Endothelial cell of umbilical vein (primary cell): ENCODE measurements at regions not wholly inside any gene's neighbourhood (a gene's known extent, or its start where the extent isn't known, plus 50 kb on each side); places are given as distances from the start of the nearest gene placed in this dataset.

Source experiments
- BruUV-seq: library from RNA; stranded (reverse); fragments of 400-500 nt; replicated peaks from 2 replicates; lab custom pipeline; 2021; lab: Mats Ljungman, UMichigan
- CTCF ChIA-PET: fragments of 300-600, 350-600 bp; sonication (Branson Sonifier 250); formaldehyde crosslinking; loops from one replicate; lab custom pipeline; 2021; ENCODE audit warnings: antibody characterized with exemption, inconsistent platforms; lab: Charles Lee
- POLR2A ChIA-PET: fragments of 300-600, 350-600 bp; sonication (Branson Sonifier 250); formaldehyde crosslinking; loops from one replicate; lab custom pipeline; 2021; ENCODE audit warnings: antibody characterized with exemption, inconsistent platforms; lab: Charles Lee
- DNase-seq: peaks from one replicate; pipeline ENCODE4 v3.0.0-alpha.2; 2011; ENCODE audit warnings: low read depth, low spot score
- FAIRE-seq: peaks from 2 replicates; lab custom pipeline; 2011; peaks lifted over from hg19 to GRCh38; lab: Jason Lieb, UNC
- H2AFZ ChIP-seq: 2 replicates; pipeline ENCODE4 v1.6.0; 2012; ENCODE audit warnings: low read depth, low read length, control low read depth, inconsistent platforms
- H3K27ac ChIP-seq: 2 replicates; pipeline ENCODE4 v1.5.1; 2011; ENCODE audit warnings: low read depth, mild to moderate bottlenecking, control low read depth, low read length, moderate library complexity; ENCODE audit not compliant: insufficient read depth
- H3K27me3 ChIP-seq, 2 experiments: 2 replicates each; pipeline versions ENCODE4 v1.6.0 to v1.6.1; 2011; ENCODE audit warnings: low read length in 2 of 2, mixed read lengths in 1 of 2; ENCODE audit not compliant: control insufficient read depth in 2 of 2, insufficient read depth in 2 of 2
- H3K36me3 ChIP-seq, 2 experiments: 2 replicates in 1 of 2; 3 replicates in 1 of 2; pipeline ENCODE4 v1.5.1; 2011; ENCODE audit warnings: low read length in 2 of 2, mild to moderate bottlenecking in 1 of 2, moderate library complexity in 1 of 2; ENCODE audit not compliant: control insufficient read depth in 2 of 2, insufficient read depth in 2 of 2; ENCODE audit errors: extremely low read depth in 1 of 2
- H3K4me1 ChIP-seq: 3 replicates; pipeline ENCODE4 v1.5.1; 2011; ENCODE audit warnings: mild to moderate bottlenecking, low read length; ENCODE audit not compliant: control insufficient read depth, insufficient read depth; ENCODE audit errors: extremely low read depth
- H3K4me2 ChIP-seq: 2 replicates; pipeline ENCODE4 v1.6.1; 2011; ENCODE audit warnings: low read length, control low read depth, mixed read lengths; ENCODE audit not compliant: insufficient read depth
- H3K4me3 ChIP-seq, 3 experiments: fragments of 200-600 bp in 1 of 3; sonication (generic), shearing (Covaris generic) in 1 of 3; replicated peaks in 1 of 3; 2 replicates each; pipeline ENCODE4 v1.5.1; 2011 to 2016; ENCODE audit warnings: control low read depth in 3 of 3, low read length in 3 of 3, mild to moderate bottlenecking in 2 of 3, inconsistent platforms in 1 of 3, low read depth in 1 of 3, moderate library complexity in 1 of 3; ENCODE audit not compliant: insufficient read depth in 1 of 3
- H3K79me2 ChIP-seq: 2 replicates; pipeline ENCODE4 v1.6.0; 2012; ENCODE audit warnings: low read length, inconsistent platforms; ENCODE audit not compliant: control insufficient read depth, insufficient read depth
- H3K9ac ChIP-seq: replicated peaks from 2 replicates; pipeline ENCODE3; 2011; ENCODE audit warnings: low read length, control low read depth; ENCODE audit not compliant: insufficient read depth; ENCODE audit errors: extremely low read depth
- H3K9me1 ChIP-seq: replicated peaks from 3 replicates; pipeline ENCODE4 v1.6.0; 2011; ENCODE audit warnings: mild to moderate bottlenecking, low read length; ENCODE audit not compliant: control insufficient read depth, insufficient read depth; ENCODE audit errors: extremely low read depth
- H3K9me3 ChIP-seq: replicated peaks from 2 replicates; pipeline ENCODE4 v1.5.1; 2012; ENCODE audit warnings: low read length, inconsistent platforms; ENCODE audit not compliant: control insufficient read depth, insufficient read depth
- H4K20me1 ChIP-seq: replicated peaks from 2 replicates; pipeline ENCODE3; 2011; ENCODE audit warnings: mild to moderate bottlenecking, low read length; ENCODE audit not compliant: control insufficient read depth, insufficient read depth; ENCODE audit errors: extremely low read depth
- EZH2 ChIP-seq: IDR thresholded peaks from 2 replicates; pipeline ENCODE4 v1.6.1; 2012; ENCODE audit warnings: borderline replicate concordance, low read depth, mild to moderate bottlenecking, moderate library complexity, low read length, inconsistent platforms; ENCODE audit not compliant: severe bottlenecking
- FOS ChIP-seq: IDR thresholded peaks from 2 replicates; pipeline ENCODE4 v1.6.1; 2011; ENCODE audit warnings: mild to moderate bottlenecking, low read length, moderate library complexity, borderline replicate concordance; ENCODE audit not compliant: insufficient read depth
- GATA2 ChIP-seq: IDR thresholded peaks from 2 replicates; pipeline ENCODE4 v1.7.0; 2011; ENCODE audit warnings: low read depth, mild to moderate bottlenecking, moderate library complexity, mixed read lengths, low read length; ENCODE audit not compliant: insufficient read length, insufficient read depth
- JUN ChIP-seq: IDR thresholded peaks from 2 replicates; pipeline ENCODE4 v1.6.1; 2011; ENCODE audit warnings: borderline replicate concordance, low read depth; ENCODE audit not compliant: insufficient read length, insufficient read depth
- MAX ChIP-seq: IDR thresholded peaks from 2 replicates; pipeline ENCODE4 v1.6.1; 2011; ENCODE audit not compliant: insufficient read depth, insufficient read length
- MYC ChIP-seq: IDR thresholded peaks from one replicate; pipeline ENCODE4 v1.6.1; 2011; ENCODE audit warnings: mild to moderate bottlenecking, low read depth, low read length
- POLR2A ChIP-seq: IDR thresholded peaks from 2 replicates; pipeline ENCODE4 v1.6.1; 2012; ENCODE audit warnings: low read depth, mild to moderate bottlenecking, control low read depth, low read length
- POLR2AphosphoS5 ChIP-seq: IDR thresholded peaks from 2 replicates; pipeline ENCODE4 v1.6.1; 2012; ENCODE audit warnings: low read depth, mild to moderate bottlenecking, control low read depth, low read length, moderate library complexity; ENCODE audit not compliant: insufficient read depth
- dilution Hi-C: fragments of 300-500 bp; cut with MboI; formaldehyde crosslinking; loops from one replicate; pipeline ENCODE4 v1.15.0; 2019; ENCODE audit warnings: low sequenced_read_pairs; ENCODE audit not compliant: extremely low pct_ligation_motif_present
- intact Hi-C: fragments of 100-400 bp; cut with micrococcal nuclease; formaldehyde crosslinking; loops from one replicate; pipeline ENCODE4 v1.10.0; 2022
- TF ChIP-seq, protein P1 (sequence below), 2 donors: IDR thresholded peaks; 1 replicate in 1 of 2; 2 replicates in 1 of 2; pipeline ENCODE4 v1.5.1; 2011; ENCODE audit warnings: low read length in 2 of 2, mild to moderate bottlenecking in 2 of 2, moderate library complexity in 2 of 2, control low read depth in 1 of 2, inconsistent platforms in 1 of 2, low read depth in 1 of 2; ENCODE audit not compliant: insufficient read depth in 1 of 2; ENCODE audit errors: extremely low read depth in 1 of 2

DNA sequence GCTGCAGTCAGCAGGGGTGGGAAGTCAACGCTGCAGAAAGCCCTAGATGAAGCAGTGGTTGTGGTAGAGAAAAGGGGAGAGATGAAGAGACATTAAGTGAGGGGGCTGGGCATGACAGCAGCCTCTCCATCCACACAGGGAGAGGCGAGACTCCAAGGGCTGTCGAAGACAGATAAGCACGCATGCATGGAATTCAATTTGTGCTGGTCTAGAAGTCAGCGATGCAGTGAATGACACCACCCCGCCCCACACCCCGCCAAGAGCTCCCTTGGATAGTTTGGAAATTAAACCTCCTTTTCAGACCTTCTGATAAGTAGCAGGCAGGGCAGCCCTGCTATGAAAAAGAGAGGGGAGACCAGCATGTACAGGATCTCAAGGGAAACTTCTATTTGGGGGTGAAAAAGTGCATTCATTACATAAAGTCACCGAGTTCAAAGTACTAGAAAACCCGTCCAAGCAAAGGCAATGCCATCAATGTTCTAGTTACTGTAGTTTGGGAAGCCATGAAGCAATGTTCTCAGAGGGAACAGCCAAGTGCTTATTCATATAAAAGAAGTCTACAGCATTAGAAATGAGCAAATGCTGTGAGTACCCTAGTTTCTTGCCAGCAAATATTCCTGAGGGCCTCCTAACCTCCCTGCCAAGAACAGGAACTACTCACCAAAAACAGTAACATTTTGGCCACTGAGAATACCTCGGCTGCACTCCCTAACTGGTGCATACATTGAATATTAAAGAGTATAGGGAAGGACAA is 152.3 kb upstream of the ANXA10 start:
- Histone ChIP-seq H3K4me3 (no peak overlapping the region), H3K4me2 (no peak overlapping the region), H3K9me3 (no peaks in the 10 kb centered on the region), H4K20me1 (no peaks in the 10 kb centered on the region), H3K4me1 (no peaks in the 10 kb centered on the region), H2AFZ (no peak overlapping the region), H3K27ac (no peak overlapping the region), H3K36me3 (no peaks in the 10 kb centered on the region), H3K9me1 (no peaks in the 10 kb centered on the region), H3K27me3 (no peaks in the 10 kb centered on the region), H3K9ac (no peak overlapping the region), H3K79me2 (no peaks in the 10 kb centered on the region)
- no peak for FAIRE-seq
- TF ChIP-seq MAX, result no peak
- no peak for TF ChIP-seq POLR2A
- TF ChIP-seq EZH2, result no peak
- TF ChIP-seq POLR2AphosphoS5, result no peak
- no peak for TF ChIP-seq GATA2
- no peak for TF ChIP-seq FOS
- no peak for TF ChIP-seq MYC
- no peak for TF ChIP-seq JUN
- TF ChIP-seq, protein P1, sequence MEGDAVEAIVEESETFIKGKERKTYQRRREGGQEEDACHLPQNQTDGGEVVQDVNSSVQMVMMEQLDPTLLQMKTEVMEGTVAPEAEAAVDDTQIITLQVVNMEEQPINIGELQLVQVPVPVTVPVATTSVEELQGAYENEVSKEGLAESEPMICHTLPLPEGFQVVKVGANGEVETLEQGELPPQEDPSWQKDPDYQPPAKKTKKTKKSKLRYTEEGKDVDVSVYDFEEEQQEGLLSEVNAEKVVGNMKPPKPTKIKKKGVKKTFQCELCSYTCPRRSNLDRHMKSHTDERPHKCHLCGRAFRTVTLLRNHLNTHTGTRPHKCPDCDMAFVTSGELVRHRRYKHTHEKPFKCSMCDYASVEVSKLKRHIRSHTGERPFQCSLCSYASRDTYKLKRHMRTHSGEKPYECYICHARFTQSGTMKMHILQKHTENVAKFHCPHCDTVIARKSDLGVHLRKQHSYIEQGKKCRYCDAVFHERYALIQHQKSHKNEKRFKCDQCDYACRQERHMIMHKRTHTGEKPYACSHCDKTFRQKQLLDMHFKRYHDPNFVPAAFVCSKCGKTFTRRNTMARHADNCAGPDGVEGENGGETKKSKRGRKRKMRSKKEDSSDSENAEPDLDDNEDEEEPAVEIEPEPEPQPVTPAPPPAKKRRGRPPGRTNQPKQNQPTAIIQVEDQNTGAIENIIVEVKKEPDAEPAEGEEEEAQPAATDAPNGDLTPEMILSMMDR (IDR thresholded peaks at IDR 0.05; ENCODE audit: extremely low read depth in 1 of 2, insufficient read depth in 1 of 2, low read depth in 1 of 2, low read length in 2 of 2), result no peak
- intact Hi-C loops, result no loop called here
- ChIA-PET POLR2A (no interaction called here), CTCF (no interaction called here)
- DNase-seq, result no peak
- dilution Hi-C loops, result no loop called here
- no TSS peak for BruUV-seq
